ENCODE measurements at regions not wholly inside any gene's neighbourhood (a gene's known extent, or its start where the extent isn't known, plus 50 kb on each side); places are given as distances from the start of the nearest gene placed in this dataset.

DNA sequence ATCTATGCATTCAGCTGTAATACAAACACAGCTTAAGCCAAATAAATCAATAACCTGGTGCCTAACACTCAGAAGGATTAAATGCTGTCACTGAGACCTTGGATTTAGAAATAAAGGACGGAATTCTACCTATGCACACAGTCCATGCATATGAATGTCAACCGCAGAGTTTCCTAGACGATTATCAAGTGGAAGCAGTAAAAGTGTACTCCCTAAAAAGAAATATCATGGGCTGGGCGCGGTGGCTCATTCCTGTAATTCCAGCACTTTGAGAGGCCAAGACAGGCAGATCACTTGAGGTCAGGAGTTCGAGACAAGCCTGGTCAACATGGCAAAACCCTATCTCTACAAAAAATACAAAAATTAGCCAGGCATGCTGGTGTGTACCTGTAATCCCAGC lies 188.2 kb upstream of the DYRK2 start:
- TF ChIP-seq TAF1 (IDR thresholded peaks at IDR 0.05; ENCODE audit: low read depth), result no peak
- TF ChIP-seq YY1 (IDR thresholded peaks at IDR 0.05; ENCODE audit: low read depth), result no peak
- TF ChIP-seq, protein P1, sequence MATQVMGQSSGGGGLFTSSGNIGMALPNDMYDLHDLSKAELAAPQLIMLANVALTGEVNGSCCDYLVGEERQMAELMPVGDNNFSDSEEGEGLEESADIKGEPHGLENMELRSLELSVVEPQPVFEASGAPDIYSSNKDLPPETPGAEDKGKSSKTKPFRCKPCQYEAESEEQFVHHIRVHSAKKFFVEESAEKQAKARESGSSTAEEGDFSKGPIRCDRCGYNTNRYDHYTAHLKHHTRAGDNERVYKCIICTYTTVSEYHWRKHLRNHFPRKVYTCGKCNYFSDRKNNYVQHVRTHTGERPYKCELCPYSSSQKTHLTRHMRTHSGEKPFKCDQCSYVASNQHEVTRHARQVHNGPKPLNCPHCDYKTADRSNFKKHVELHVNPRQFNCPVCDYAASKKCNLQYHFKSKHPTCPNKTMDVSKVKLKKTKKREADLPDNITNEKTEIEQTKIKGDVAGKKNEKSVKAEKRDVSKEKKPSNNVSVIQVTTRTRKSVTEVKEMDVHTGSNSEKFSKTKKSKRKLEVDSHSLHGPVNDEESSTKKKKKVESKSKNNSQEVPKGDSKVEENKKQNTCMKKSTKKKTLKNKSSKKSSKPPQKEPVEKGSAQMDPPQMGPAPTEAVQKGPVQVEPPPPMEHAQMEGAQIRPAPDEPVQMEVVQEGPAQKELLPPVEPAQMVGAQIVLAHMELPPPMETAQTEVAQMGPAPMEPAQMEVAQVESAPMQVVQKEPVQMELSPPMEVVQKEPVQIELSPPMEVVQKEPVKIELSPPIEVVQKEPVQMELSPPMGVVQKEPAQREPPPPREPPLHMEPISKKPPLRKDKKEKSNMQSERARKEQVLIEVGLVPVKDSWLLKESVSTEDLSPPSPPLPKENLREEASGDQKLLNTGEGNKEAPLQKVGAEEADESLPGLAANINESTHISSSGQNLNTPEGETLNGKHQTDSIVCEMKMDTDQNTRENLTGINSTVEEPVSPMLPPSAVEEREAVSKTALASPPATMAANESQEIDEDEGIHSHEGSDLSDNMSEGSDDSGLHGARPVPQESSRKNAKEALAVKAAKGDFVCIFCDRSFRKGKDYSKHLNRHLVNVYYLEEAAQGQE (IDR thresholded peaks at IDR 0.05; ENCODE audit: low read depth), result no peak
- TF ChIP-seq RAD21 (IDR thresholded peaks at IDR 0.05; ENCODE audit: low read depth), result no peak
- TF ChIP-seq ZBTB7A (IDR thresholded peaks at IDR 0.05; ENCODE audit: low read depth), result no peak
- no peak for TF ChIP-seq TEAD4 (IDR thresholded peaks at IDR 0.05)
- TF ChIP-seq CEBPB (IDR thresholded peaks at IDR 0.05), result no peak
- TF ChIP-seq EP300 (IDR thresholded peaks at IDR 0.05; ENCODE audit: borderline replicate concordance), result no peak
- TF ChIP-seq, protein P2, sequence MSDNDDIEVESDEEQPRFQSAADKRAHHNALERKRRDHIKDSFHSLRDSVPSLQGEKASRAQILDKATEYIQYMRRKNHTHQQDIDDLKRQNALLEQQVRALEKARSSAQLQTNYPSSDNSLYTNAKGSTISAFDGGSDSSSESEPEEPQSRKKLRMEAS (IDR thresholded peaks at IDR 0.05), result no peak
- TF ChIP-seq NFIC (IDR thresholded peaks at IDR 0.05), result no peak
- TF ChIP-seq TCF12 (IDR thresholded peaks at IDR 0.05; ENCODE audit: low read depth), result no peak
- TF ChIP-seq CREB1 (IDR thresholded peaks at IDR 0.05; ENCODE audit: low read depth), result no peak

Measured in Ishikawa (cell line).